ENCODE measurements at regions not wholly inside any gene's neighbourhood (a gene's known extent, or its start where the extent isn't known, plus 50 kb on each side); places are given as distances from the start of the nearest gene placed in this dataset.

GRCh38 chrX:140157611-140158010, 192.3 kb upstream of the CXorf66 start:
- H3K4me3 ChIP-seq, result no peak overlapping the region
- TF ChIP-seq POLR2AphosphoS5 (IDR thresholded peaks at IDR 0.05), result no peak
- TF ChIP-seq, protein P1, sequence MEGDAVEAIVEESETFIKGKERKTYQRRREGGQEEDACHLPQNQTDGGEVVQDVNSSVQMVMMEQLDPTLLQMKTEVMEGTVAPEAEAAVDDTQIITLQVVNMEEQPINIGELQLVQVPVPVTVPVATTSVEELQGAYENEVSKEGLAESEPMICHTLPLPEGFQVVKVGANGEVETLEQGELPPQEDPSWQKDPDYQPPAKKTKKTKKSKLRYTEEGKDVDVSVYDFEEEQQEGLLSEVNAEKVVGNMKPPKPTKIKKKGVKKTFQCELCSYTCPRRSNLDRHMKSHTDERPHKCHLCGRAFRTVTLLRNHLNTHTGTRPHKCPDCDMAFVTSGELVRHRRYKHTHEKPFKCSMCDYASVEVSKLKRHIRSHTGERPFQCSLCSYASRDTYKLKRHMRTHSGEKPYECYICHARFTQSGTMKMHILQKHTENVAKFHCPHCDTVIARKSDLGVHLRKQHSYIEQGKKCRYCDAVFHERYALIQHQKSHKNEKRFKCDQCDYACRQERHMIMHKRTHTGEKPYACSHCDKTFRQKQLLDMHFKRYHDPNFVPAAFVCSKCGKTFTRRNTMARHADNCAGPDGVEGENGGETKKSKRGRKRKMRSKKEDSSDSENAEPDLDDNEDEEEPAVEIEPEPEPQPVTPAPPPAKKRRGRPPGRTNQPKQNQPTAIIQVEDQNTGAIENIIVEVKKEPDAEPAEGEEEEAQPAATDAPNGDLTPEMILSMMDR (IDR thresholded peaks at IDR 0.05), result no peak
- TF ChIP-seq EP300 (IDR thresholded peaks at IDR 0.05; ENCODE audit: low read depth), result no peak
- H3K27ac ChIP-seq, result no peak overlapping the region
- WGBS, 2 donors (ENCODE audit: low coverage in 1 of 2), result 46% methylated on average over 4 of the region's 4 CpGs; no CpG with 5 or more reads in 1 of the 2 donors
- H3K9me3 ChIP-seq, result no peaks in the 10 kb centered on the region
- in situ Hi-C loops (cut with MboI; ENCODE audit: low pct_ligation_motif_present in 1 of 4, low pct_unique_long_range_greater_than_20kb in 1 of 4, low sequenced_read_pairs in 3 of 4), result no loop called here
- no peaks in the 10 kb centered on the region for H3K27me3 ChIP-seq
- no peaks in the 10 kb centered on the region for H3K4me1 ChIP-seq
- no peak for DNase-seq
- H3K36me3 ChIP-seq, result no peaks in the 10 kb centered on the region
- intact Hi-C loops (cut with DNase I; ENCODE audit: low total_unique reads), result no loop called here

- in situ Hi-C loops (cut with MboI; ENCODE audit: low pct_ligation_motif_present in 1 of 4, low pct_unique_long_range_greater_than_20kb in 1 of 4, low sequenced_read_pairs in 3 of 4), result no loop called here
- no peak overlapping the region for H3K27ac ChIP-seq
- no peaks in the 10 kb centered on the region for H3K4me1 ChIP-seq
- 59% methylated on average over 2 of the region's 2 CpGs; no CpG with 5 or more reads in 1 of the 2 donors for WGBS, 2 donors (ENCODE audit: low coverage in 1 of 2)
- TF ChIP-seq, protein P1 (IDR thresholded peaks at IDR 0.05), result no peak
- TF ChIP-seq POLR2AphosphoS5 (IDR thresholded peaks at IDR 0.05) (no peak), EP300 (IDR thresholded peaks at IDR 0.05; ENCODE audit: low read depth) (no peak), POLR2A (IDR thresholded peaks at IDR 0.05) (no peak)
- intact Hi-C loops (cut with DNase I; ENCODE audit: low total_unique reads), result no loop called here
- no peak overlapping the region for H3K4me3 ChIP-seq
- H3K36me3 ChIP-seq, result no peaks in the 10 kb centered on the region
- DNase-seq, result no peak
- H3K27me3 ChIP-seq, result no peaks in the 10 kb centered on the region
- no peaks in the 10 kb centered on the region for H3K9me3 ChIP-seq
Observed at GRCh38 chrX:140157143-140157542, 191.8 kb upstream of the CXorf66 start.

DNA sequence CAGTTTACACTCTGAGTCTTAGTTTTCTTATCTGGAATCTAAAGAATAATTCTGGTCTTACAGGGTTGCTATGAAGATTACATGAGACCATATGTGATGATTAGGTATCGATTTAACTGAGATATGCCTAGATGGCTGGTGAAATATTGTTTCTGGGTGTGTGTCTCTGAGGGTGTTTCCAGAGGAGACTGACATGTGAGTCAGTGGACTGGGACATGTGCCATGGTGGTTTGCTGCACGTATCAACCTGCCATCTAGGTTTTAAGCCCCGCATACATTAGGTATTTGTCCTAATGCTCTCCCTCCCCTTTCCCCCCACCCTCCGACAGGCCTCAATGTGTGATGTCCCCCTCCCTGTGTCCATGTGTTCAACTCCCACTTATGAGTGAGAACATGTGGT, 186.0 kb upstream of the CXorf66 start:
- TF ChIP-seq, protein P1 (IDR thresholded peaks at IDR 0.05), result no peak
- WGBS, 2 donors (ENCODE audit: low coverage in 1 of 2), result 79% methylated on average over 4 of the region's 4 CpGs; no CpG with 5 or more reads in 1 of the 2 donors
- no peaks in the 10 kb centered on the region for H3K27me3 ChIP-seq

DNA sequence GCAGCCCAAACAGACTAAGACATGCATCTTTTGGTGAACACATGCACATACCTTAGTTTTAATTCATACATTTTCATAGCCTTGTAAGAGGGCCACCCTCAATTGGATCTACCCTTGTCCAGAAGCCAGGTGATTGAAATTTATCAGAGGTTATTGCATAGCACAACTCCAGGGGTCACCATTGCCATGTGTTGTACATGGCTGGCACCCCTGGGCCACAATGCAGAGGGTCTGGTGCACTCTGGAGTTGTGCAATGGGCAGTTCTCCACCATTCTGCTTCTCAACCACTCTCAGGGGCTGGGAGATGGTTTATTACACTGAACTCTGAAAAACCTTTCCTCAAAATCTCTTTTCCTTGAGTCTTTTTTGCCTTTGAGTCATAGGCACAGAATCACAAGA, 184.4 kb upstream of the CXorf66 start:
- in situ Hi-C loops (cut with MboI; ENCODE audit: low pct_ligation_motif_present in 1 of 4, low pct_unique_long_range_greater_than_20kb in 1 of 4, low sequenced_read_pairs in 3 of 4) (no loop called here), intact Hi-C loops (cut with DNase I; ENCODE audit: low total_unique reads) (loop anchor here (10.0 kb wide), 1 partner anchor 95 kb away; no protein-coding TSS in a partner anchor)
- H3K27ac ChIP-seq, result no peak overlapping the region
- TF ChIP-seq, protein P1 (IDR thresholded peaks at IDR 0.05), result no peak
- TF ChIP-seq EP300 (IDR thresholded peaks at IDR 0.05; ENCODE audit: low read depth), result no peak
- no peak for TF ChIP-seq POLR2A (IDR thresholded peaks at IDR 0.05)
- TF ChIP-seq POLR2AphosphoS5 (IDR thresholded peaks at IDR 0.05), result no peak
- no peaks in the 10 kb centered on the region for H3K36me3 ChIP-seq
- no peak overlapping the region for H3K4me3 ChIP-seq
- H3K9me3 ChIP-seq, result no peaks in the 10 kb centered on the region
- no peak for DNase-seq
- H3K27me3 ChIP-seq, result no peaks in the 10 kb centered on the region
- H3K4me1 ChIP-seq, result no peaks in the 10 kb centered on the region

More for the DNA sequence above, 186.0 kb upstream of the CXorf66 start:
- Histone ChIP-seq H3K9me3 (no peaks in the 10 kb centered on the region), H3K4me3 (no peak overlapping the region), H3K4me1 (no peaks in the 10 kb centered on the region), H3K27ac (no peak overlapping the region), H3K36me3 (no peaks in the 10 kb centered on the region)
- no peak for DNase-seq
- intact Hi-C loops (cut with DNase I; ENCODE audit: low total_unique reads), result no loop called here
- in situ Hi-C loops (cut with MboI; ENCODE audit: low pct_ligation_motif_present in 1 of 4, low pct_unique_long_range_greater_than_20kb in 1 of 4, low sequenced_read_pairs in 3 of 4), result no loop called here

Data from transverse colon (tissue), 4 donors.